ENCODE measurements at regions not wholly inside any gene's neighbourhood (a gene's known extent, or its start where the extent isn't known, plus 50 kb on each side); places are given as distances from the start of the nearest gene placed in this dataset.
A peak's percentile ranks its signal among the peaks of the same experiment; 100 is the strongest.

GRCh38 chr1:82807563-82807962, 1006.8 kb downstream of the ADGRL2 start:
- DNase-seq (ENCODE audit: low read depth), result no peak
- TF ChIP-seq CTCF (conservative IDR thresholded peaks at IDR 0.05; ENCODE audit: low read depth, low read length), result no peak

GRCh38 chr1:82806133-82806532, 1005.4 kb downstream of the ADGRL2 start:
- no peak for DNase-seq (ENCODE audit: low read depth)
- no peak for TF ChIP-seq CTCF (conservative IDR thresholded peaks at IDR 0.05; ENCODE audit: low read depth, low read length)
- H3K4me3 ChIP-seq (ENCODE audit: low read length), result no peak overlapping the region

More at GRCh38 chr1:82807563-82807962, 1006.8 kb downstream of the ADGRL2 start:
- H3K4me3 ChIP-seq (ENCODE audit: low read length), result no peak overlapping the region

- DNase-seq (ENCODE audit: low read depth), result no peak
- TF ChIP-seq CTCF (conservative IDR thresholded peaks at IDR 0.05; ENCODE audit: low read depth, low read length), result no peak
- H3K4me3 ChIP-seq (ENCODE audit: low read length), result no peak overlapping the region
Measured at GRCh38 chr1:82801176-82801575, 1000.4 kb downstream of the ADGRL2 start.

- DNase-seq (ENCODE audit: low read depth), result no peak
- TF ChIP-seq CTCF (conservative IDR thresholded peaks at IDR 0.05; ENCODE audit: low read depth, low read length), result no peak
Measured at GRCh38 chr1:82800721-82801120, 1000.0 kb downstream of the ADGRL2 start.

GRCh38 chr1:82799261-82799660, 998.5 kb downstream of the ADGRL2 start:
- no peak for DNase-seq (ENCODE audit: low read depth)
- H3K4me3 ChIP-seq (ENCODE audit: low read length), result no peak overlapping the region
- no peak for TF ChIP-seq CTCF (conservative IDR thresholded peaks at IDR 0.05; ENCODE audit: low read depth, low read length)

More at GRCh38 chr1:82800721-82801120, 1000.0 kb downstream of the ADGRL2 start:
- no peak overlapping the region for H3K4me3 ChIP-seq (ENCODE audit: low read length)

- no peak overlapping the region for H3K4me3 ChIP-seq (ENCODE audit: low read length)
- no peak for DNase-seq (ENCODE audit: low read depth)
- peak; percentile 3 for TF ChIP-seq CTCF (conservative IDR thresholded peaks at IDR 0.05; ENCODE audit: low read depth, low read length)
Measured at GRCh38 chr1:82795508-82796149, 994.9 kb downstream of the ADGRL2 start.

GRCh38 chr1:82792151-82792550, 991.4 kb downstream of the ADGRL2 start:
- TF ChIP-seq CTCF (conservative IDR thresholded peaks at IDR 0.05; ENCODE audit: low read depth, low read length), result no peak
- no peak for DNase-seq (ENCODE audit: low read depth)
- no peak overlapping the region for H3K4me3 ChIP-seq (ENCODE audit: low read length)

All from retinal pigment epithelial cell (primary cell).